ENCODE measurements at regions not wholly inside any gene's neighbourhood (a gene's known extent, or its start where the extent isn't known, plus 50 kb on each side); places are given as distances from the start of the nearest gene placed in this dataset.

DNA sequence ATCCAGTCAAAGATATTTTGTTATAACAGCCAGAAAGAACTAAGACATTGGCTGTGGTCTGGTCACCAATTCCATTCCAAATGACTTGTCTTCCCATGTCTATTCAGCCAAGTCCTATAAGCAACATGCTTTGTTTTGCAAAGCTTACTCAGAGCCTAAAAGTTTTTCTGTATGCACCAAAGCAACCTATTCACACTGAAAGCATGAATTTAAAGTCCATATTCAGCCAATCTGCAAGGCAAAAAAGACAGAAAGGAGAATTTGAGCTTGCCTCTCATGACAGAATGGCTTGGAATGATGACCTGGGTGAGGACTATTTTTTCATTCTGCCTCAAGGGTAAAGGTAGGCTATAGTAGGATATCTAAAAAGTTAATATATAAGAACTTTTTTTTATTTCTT lies 323.2 kb upstream of the NOCT start:
- TF ChIP-seq CTCF (conservative IDR thresholded peaks at IDR 0.05 in 1 of 2, IDR thresholded peaks at IDR 0.05 in 1 of 2; ENCODE audit: extremely low read depth in 1 of 2, insufficient read depth in 1 of 2, low read depth in 1 of 2, low read length in 2 of 2) (no peak), EZH2 (IDR thresholded peaks at IDR 0.05; ENCODE audit: borderline replicate concordance, low read length) (no peak)
